GM19351 (cell line): ENCODE measurements at regions not wholly inside any gene's neighbourhood (a gene's known extent, or its start where the extent isn't known, plus 50 kb on each side); places are given as distances from the start of the nearest gene placed in this dataset.

Experiments used
- ATAC-seq: cut with Tn5 transposase; IDR thresholded peaks from one replicate; pipeline ENCODE4 v1.9.1; 2021; ENCODE audit warnings: mild to moderate bottlenecking, moderate library complexity; ENCODE audit not compliant: unreplicated experiment

DNA sequence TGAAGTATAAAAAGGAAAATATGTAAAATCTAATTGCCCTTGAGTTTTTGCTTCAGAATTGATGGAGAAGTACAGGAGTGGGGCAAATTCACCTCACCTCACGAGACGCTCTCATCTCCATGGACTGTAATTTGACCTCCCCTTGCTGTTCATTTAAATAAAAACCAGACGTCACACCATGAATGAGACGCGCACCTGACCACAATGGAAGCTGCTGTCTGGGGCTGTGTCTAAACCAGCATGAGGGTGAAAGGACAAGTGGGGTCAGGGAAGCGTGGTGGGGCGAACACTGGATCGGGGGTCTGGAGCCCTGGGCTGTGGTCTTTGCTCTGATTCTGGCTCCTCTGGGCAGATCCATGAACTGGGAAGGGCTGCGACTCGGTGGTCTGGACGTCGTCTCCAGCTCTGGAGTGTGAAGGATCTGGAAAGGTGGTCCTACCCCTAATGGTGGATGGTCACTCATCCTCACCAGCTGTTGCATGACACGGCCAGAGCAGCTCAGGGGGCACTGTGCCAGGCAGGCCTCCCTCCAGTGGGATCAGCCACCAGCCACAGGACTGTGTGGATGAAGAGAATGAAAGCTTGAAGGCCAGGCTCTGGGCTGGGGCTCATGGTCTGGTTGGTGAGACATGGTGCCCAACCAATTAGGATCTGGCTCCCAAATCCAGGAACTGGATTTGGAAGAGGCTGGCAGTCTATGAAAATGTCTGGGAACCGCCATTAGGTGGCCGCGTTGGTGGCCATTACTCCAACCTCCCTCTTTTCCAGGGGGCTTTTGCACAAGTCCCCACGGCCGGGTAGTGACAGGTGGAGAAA is 728.6 kb downstream of the PTPRU start:
- ATAC-seq = no peak

DNA sequence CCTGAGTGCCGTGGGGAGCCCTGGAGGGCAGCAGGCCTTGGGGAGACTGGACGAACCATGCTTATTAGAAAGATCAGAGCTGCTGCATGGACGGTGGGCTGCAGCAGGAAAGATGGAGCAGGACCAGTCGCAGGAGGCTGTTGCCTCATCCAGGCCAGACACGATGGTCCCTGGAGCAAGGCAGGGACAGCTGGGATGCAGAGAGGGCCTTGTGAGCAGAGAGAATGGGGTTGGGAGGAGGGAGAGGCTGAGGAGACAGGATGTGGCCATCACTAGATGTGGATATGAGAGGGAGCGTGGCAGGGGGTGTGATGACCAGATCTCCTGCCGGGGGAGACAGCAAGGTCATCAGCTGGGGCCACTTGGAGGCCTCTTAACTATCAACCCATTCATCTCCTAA is 727.6 kb downstream of the PTPRU start:
- ATAC-seq = no peak

DNA sequence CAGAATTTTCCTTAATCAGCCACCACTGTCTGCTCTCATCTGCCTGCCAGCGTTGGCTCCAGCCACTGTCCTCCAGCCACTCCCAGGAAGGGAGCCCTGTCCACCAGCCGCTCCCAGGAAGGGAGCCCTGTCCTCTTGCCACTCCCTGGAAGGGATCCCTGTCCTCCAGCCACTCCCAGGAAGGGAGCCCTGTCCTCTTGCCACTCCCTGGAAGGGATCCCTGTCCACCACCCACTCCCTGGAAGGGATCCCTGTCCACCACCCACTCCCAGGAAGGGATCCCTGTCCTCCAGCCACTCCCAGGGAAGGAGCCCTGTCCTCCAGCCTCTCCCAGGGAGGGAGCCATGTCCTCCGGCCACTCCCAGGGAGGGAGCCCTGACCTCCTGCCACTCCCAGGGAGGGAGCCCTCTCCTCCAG is 726.5 kb downstream of the PTPRU start:
- no peak for ATAC-seq

DNA sequence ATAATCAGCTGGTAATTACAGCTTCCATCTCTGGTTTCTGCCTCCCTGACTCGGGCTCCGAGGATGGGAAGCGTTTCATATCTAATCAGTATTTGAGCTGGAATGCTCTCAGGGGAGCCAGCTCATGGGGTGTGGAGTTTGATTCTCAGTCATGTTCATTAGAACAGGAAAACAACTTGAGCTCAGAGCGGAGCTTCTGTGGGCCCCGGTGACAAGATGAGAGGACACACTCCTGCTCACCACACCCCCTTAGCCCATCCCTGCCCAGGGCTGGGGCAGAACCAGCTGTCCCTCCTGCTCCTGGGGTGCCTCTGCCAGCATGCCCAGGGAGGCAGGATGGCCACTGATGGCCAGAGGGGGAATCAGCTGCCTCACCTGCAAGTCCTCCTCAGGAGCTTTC is 726.0 kb downstream of the PTPRU start:
- ATAC-seq = no peak

DNA sequence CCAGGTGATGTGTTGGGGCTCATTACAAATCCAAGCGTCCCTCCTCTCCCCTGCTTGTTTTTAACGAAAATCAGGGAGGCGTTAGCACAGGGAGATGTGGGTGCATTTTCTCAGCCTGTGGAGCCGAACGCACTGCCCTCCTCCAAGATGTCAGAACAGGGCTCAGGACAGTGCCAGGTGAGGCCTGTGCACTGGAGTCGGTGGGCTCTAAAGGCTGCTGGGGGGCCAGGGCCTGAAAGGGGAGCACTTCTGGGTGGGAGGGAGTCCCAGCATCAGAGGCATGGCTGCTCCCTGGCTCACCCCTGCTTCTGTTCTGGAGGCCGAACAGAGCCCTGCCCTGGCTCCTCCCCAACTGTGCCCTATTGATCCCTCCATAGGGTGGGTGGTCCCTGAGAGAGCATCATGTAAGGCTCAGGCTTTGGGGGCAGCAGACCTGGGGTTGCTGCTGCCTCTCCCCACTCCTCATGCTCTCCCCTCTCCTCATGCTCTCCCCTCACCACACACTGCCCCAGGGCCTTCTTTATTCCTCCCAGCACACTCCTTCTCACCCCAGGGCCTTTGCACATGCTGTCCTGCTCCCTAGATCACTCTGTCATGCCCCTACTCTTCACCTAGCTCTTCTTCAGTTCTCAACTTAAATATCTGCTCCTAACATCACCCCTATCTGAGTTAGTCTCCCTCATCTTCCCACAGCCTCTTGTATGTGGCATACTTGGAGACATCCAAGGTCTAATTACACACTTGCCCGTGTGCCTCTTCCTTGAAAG is 725.2 kb downstream of the PTPRU start:
- ATAC-seq = no peak

DNA sequence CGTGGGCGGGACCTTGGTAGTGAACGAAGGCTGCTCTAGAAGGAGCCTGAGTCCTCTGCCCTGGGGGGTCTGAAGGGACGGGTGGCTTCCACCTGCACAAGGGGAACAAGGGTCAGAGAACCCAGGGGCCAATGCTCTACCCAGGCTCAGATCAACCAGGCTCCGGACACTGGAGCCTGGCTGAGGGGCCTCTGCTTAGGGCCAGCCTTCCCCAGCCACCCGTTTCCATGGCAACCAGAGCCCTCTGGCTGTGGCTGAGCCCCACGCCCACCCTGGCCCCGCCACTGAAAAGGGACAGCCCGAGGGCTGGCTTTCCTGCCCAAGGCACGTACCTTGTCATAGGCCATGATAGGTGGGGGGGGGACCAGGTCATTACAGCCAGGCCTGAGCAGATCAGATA is 724.6 kb downstream of the PTPRU start:
- no peak for ATAC-seq

DNA sequence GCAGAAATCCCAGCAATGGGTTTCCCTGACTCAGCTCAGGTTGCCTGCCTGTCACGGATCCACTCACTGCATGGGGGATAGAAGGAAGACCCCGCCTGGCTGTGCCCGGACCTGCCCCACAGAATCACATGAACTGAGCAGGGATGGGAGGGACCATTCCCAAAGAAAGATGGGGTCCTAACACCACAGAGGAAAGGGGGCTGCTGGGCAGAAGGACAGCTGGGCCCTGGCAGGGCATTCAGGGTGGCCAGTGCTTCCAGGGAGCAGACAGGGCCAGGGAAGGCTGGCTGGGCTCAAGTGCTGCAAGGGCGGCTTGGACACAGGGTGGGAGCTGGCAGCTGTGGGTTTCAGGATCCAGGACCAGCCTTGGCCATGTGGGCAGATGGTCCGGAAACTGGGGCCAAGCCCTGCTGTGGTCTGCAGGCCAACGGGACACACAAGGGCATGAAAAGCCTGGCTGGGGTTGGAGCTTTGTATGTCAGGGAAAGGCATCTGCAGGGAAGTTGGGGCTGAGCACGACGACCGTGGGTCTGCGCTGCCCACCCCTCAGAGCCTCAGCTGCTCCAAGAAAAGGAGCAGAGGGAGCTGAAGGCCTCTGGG is 723.9 kb downstream of the PTPRU start:
- ATAC-seq = no peak

DNA sequence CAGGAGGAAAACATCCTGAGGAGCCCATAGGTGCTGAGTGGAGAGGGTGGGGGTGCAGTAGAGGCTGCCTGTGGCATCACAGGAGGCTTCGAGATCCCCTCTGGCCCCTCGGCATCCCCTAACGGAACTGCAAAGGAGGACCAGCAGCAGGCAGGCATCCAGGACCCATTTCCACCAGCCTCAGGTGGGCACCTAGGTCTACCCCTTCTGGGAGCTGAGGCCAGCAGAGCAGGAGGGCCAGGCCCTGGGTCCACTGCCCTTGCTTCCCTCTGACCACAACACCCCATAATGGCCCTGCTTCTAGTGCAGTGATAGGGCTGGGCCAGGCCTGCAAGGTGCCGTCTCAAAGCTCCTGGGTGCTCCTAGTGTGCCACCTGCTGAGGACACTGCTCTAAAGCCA is 723.0 kb downstream of the PTPRU start:
- no peak for ATAC-seq

DNA sequence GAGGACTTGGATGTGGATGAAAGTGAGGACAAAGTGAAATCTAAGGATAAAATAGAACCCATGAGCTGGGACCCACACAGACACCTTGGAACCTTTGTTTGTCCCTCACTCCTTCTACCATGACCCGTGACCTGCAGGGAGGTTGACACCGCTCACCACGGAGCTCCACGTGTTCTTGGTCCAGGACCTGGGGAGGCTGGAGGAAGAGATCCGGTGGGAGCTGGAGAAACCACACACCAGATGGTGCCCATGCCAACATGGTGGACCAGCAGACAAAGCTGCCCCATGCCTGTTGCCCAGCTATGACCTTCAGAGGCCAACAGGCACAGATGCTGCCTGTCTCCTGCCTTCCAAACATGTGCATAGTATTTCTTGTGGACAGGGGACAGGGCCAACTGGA is 721.9 kb downstream of the PTPRU start:
- ATAC-seq = no peak

DNA sequence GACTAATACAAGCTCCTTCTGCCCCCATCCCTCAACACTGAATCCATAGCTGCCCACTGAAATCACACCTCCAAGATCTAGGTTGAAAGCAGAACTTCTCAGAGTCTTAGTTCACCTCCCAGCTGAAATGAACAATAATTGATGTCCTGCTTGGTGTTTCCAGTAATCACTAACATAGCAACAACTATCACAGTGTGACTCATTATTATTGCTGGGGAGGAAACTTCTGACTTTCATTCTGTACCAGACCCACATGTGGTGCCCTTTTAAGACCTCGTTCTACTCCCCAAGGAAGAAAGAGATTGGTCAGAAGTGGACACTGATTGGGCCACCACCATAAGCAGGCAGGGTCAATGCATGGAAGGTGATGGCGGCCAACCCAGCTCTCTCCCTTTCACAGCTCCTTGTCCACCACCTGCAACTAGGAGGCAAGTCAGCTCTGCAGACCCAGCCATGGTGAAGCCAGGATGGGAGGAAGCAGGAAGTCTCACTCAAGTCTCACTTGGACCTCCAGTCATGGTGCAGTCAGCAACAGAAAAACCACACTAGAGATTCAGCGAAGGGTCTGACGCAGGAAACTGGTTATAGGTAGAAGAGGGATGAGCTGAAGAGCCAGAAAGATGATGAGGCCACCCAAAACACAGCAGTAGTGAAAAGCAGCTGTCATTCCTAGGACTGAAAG is 720.2 kb downstream of the PTPRU start:
- ATAC-seq = no peak

DNA sequence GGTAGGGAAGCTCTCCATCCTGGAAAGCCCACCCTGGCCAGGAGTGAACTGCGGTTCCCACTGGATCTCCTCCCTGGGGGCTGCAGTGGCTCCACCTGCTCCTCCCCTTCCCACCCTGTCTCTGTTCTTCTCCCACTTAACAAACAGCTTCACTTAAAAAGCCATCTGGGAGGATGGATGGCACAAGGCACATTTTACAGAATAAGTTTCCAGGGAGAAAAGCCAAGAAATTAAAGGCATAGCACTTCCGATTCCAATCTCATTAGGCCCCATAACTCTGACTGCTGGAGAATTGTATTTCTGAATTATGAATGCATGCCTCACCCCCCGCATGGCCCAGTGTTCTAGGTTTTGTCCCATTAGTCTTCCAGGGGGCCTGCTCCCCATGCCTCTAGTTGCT is 718.3 kb downstream of the PTPRU start:
- ATAC-seq = no peak

DNA sequence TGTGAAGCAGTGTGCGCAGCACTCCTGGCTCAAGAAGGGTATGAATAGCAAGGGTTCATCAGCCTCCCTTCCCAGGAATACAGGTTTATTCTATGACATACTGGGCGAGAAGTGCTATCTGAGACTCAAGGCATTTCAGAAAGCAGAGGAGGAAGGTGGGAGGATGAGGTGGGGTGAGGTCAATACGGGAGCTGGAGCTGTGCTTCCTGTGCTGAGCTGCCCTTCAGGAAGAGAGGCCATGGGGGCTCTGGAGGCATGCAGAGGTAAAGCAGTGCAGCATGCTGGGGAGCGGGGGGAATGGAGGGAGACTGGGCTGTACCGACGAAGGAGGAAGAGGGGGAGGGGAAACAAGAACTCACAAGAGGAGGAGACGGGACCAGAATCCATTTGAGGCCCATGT is 717.6 kb downstream of the PTPRU start:
- no peak for ATAC-seq

DNA sequence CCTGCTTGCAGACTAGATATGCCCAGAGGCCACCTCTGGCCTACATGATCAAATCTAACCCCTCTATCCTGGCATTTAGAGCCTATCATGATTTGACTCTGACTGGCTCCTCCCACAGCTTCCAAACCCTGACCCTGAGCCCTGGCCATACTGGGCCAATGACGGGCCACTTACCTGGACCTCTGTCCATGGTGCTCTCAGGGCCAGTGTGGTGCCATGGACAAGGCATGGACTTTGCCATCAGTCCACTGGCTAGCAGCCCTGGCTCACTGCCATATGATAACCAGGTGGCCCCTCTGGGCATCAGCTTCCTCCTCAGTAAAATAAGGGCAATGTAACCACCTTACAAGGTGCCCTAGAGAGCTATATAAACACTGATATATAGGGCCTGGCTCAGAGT is 713.4 kb downstream of the PTPRU start:
- ATAC-seq = no peak

DNA sequence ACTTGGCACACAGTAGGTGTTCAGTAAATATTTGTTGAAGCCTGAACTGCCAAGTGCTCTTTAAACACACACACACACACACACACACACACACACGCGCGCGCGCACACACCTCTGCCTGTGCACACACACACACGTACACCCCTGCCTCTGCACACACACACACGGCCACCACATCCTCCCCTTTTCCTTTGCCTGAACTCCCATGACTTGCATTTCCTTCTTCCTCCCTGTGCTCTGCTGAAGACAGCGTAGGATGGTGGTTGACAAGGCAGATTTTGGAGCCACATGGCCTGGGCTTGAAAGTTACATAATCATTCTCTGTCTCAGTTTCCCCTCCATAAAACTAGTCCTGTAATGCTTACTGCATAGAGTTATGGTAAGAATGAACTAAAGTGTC is 712.3 kb downstream of the PTPRU start:
- ATAC-seq = no peak

DNA sequence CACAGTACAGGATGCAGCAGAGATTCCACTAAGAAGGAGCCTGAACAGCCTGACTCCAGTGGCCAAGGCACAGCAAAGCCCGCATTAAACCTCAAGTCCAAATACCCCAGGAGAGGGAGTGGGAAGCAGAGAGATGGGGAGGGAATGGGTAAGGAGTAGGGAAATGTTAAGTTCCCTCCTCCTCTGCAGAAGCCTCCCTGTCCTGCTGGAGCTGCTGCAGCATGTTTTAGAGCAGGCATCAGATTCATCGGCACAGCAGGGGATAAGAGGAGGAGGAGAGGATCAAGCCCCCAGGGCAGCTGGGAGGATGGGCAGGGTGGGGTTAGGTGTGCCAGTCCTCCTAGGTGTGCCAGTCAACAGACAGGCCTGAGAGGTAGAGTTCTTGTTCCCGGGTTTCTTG is 709.7 kb downstream of the PTPRU start:
- ATAC-seq = no peak

DNA sequence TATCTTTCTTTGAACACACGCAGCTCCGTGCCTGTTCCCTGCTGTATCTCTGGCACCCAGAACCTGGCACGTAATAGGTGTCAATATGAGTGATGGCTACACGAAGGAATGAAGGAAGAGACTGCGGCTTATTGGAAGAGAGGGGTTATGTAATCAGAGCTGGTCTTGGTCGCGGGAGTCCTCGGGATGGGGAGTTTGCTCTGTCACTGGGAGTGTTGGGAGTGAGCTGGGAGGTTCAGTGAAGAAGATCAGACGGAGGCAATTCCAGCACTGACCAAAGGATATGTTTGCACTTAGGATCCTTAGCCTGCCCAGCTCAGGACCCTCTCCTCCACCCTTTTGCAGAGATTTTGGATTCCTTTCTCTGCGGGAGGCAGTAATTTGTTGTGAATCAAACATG is 709.1 kb downstream of the PTPRU start:
- ATAC-seq = no peak

DNA sequence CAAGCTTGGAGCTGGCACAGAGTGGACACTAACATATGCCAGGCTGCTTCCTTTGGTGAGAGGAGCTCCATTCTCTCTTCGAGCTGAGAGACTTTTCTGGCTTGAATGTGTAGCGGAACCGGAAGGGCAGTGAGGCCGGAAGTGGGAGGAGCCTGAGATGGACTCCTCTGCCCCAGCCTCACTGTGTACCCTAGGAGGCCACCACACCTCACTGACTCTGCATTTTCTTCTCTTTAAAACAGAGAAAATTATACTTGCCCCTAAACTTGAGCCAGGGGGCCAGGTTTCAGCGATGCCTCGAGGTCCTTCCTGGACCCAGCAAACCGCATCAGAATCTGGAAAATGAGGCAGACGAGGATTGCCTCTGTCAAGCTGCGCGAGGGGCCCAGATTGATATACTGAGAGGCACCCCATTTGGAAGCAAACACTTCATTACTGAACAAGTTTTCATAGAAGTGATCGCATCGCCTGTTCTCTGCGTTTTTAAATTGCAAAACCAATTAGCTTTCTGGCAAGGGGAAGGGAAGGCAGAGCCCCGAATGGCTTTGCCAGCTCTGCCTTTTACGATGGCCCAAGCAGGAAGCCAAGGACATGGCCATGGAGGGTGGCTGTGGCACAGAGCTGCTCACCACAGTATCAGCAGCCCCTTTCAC is 708.1 kb downstream of the PTPRU start:
- ATAC-seq = no peak

DNA sequence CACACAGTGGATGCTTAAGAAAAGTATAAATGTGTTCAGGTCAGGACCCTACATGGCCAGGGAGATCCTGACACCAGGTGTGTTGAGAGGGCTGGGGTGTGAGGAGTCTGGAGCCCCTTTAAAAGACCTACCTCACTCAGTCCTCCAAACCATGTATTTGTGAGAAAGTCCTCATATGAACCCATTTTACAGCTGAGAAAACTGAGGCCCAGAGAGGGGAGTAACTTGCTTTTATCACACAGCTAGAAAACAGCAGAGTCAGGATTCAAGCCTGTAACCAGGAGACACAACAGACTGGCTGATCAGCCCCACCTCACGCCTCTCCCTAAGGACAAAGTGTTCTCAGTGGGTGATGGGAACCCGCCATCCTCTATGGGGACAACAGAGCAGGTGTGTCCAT is 706.7 kb downstream of the PTPRU start:
- no peak for ATAC-seq

DNA sequence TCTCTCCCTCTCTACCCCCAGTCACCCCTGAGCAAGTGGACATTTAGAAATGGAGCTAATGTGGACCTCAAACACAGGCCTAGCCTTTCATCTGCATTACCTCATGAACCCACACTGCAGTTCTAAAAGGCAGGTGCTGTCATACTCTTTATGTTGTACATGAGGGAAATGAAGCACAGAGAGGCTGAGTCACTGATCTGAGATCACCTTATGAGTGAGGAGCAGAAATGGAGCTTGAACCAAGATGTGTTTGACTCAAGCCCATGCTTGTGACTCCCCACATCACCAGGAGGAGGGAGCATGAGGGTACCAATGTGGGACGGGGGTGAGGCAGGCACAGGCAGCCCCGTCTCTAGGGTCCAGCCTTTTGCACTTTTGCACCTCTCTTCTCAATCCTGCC is 702.8 kb downstream of the PTPRU start:
- ATAC-seq = no peak

DNA sequence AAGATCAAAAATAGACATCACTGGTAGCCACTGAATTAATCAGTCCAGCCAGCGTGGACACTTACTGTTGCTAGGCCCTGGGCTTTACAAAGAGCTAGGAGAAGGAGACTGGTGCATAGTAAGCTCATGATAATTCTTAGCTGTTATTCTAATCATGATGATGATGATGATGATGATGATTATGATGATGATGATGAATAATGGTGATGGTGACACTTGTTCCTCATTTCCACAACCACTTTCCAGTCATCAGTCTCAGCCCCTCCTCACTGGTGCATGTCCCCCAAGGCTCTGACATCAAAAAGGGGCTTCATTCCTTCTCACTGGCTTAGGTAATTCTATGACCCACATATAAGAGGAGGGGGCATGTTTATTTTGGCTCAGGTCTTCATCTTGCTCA is 701.0 kb downstream of the PTPRU start:
- ATAC-seq = no peak

DNA sequence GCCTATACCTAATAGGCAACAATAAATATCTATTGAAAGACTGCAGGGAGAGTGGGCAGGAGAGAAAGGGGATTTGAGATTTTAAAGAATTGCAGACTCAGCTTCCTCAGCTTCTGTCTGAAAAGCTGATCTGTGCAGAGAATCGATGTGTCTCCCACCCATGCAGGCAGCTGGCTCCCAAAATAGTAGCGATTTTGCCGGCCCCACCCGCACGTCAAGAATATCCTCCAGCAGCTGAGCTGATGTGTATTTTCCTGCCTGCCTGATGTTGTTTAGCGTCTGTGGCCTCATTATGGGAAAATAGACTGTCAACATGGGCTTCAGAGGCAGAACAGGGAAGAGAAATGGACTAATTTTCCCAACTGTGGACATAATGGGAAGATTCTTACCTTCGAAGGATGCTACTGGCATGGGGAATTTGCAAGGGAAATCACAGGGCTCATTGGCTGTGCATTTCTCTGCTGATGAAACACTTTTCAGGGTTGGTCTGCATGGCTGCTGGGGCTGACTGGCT is 699.8 kb downstream of the PTPRU start:
- no peak for ATAC-seq
